ENCODE measurements at regions not wholly inside any gene's neighbourhood (a gene's known extent, or its start where the extent isn't known, plus 50 kb on each side); places are given as distances from the start of the nearest gene placed in this dataset.

GRCh38 chr14:71289536-71289935 lies 382.3 kb downstream of the PCNX1 start:
- Mint-ChIP-seq H3K36me3 (no peaks in the 10 kb centered on the region), H3K4me1 (ENCODE audit: unreplicated experiment) (peaks cover 9% of the 10 kb centered on the region), H3K27me3 (peaks cover 2% of the 10 kb centered on the region), H3K27ac (peak overlapping the region; percentile 46), H3K9me3 (no peaks in the 10 kb centered on the region), H3K4me3 (no peak overlapping the region)
- DNase-seq (ENCODE audit: extremely low spot score, unreplicated experiment): no peak
- no peak for TF ChIP-seq CTCF (conservative IDR thresholded peaks at IDR 0.05)

- Mint-ChIP-seq H3K27me3 (peaks cover 2% of the 10 kb centered on the region), H3K4me1 (ENCODE audit: unreplicated experiment) (peaks cover 9% of the 10 kb centered on the region), H3K4me3 (no peak overlapping the region), H3K36me3 (no peaks in the 10 kb centered on the region), H3K9me3 (no peaks in the 10 kb centered on the region), H3K27ac (no peak overlapping the region)
- TF ChIP-seq CTCF (conservative IDR thresholded peaks at IDR 0.05): no peak
- no peak for DNase-seq (ENCODE audit: extremely low spot score, unreplicated experiment)
These were observed 383.0 kb downstream of the PCNX1 start for GRCh38 chr14:71290301-71290700.

- TF ChIP-seq CTCF (conservative IDR thresholded peaks at IDR 0.05): no peak
- H3K27me3 Mint-ChIP-seq: peaks cover 4% of the 10 kb centered on the region
- H3K27ac Mint-ChIP-seq: peak overlapping the region; percentile 79
- peaks cover 9% of the 10 kb centered on the region for H3K4me1 Mint-ChIP-seq (ENCODE audit: unreplicated experiment)
- H3K9me3 Mint-ChIP-seq: no peaks in the 10 kb centered on the region
- no peak for DNase-seq (ENCODE audit: extremely low spot score, unreplicated experiment)
- no peaks in the 10 kb centered on the region for H3K36me3 Mint-ChIP-seq
- no peak overlapping the region for H3K4me3 Mint-ChIP-seq
These were observed 383.8 kb downstream of the PCNX1 start for GRCh38 chr14:71290960-71291466.

- no peak overlapping the region for H3K27ac Mint-ChIP-seq
- H3K36me3 Mint-ChIP-seq: no peaks in the 10 kb centered on the region
- peaks cover 2% of the 10 kb centered on the region for H3K27me3 Mint-ChIP-seq
- H3K4me3 Mint-ChIP-seq: no peak overlapping the region
- no peaks in the 10 kb centered on the region for H3K4me1 Mint-ChIP-seq (ENCODE audit: unreplicated experiment)
- H3K9me3 Mint-ChIP-seq: no peaks in the 10 kb centered on the region
- no peak for TF ChIP-seq CTCF (conservative IDR thresholded peaks at IDR 0.05)
- DNase-seq (ENCODE audit: extremely low spot score, unreplicated experiment): no peak
These were observed 388.9 kb downstream of the PCNX1 start for GRCh38 chr14:71296184-71296583.

GRCh38 chr14:71300566-71301330 lies 393.5 kb downstream of the PCNX1 start:
- TF ChIP-seq CTCF (conservative IDR thresholded peaks at IDR 0.05): no peak
- Mint-ChIP-seq H3K4me1 (ENCODE audit: unreplicated experiment) (no peaks in the 10 kb centered on the region), H3K27me3 (peaks cover 2% of the 10 kb centered on the region), H3K27ac (no peak overlapping the region), H3K9me3 (peaks cover 9% of the 10 kb centered on the region), H3K36me3 (no peaks in the 10 kb centered on the region), H3K4me3 (no peak overlapping the region)
- no peak for DNase-seq (ENCODE audit: extremely low spot score, unreplicated experiment)

Data from type B pancreatic cell (in vitro differentiated cells).